Medulla oblongata (tissue), 1 donor: ENCODE measurements at regions not wholly inside any gene's neighbourhood (a gene's known extent, or its start where the extent isn't known, plus 50 kb on each side); places are given as distances from the start of the nearest gene placed in this dataset.

ENCODE experiments used
- DNase-seq: peaks from one replicate; pipeline ENCODE4 v3.0.0-alpha.2; 2015; ENCODE audit errors: extremely low spot score

GRCh38 chr3:8200996-8201395 is 300.6 kb upstream of the LMCD1 start:
- DNase-seq, result no peak

DNA sequence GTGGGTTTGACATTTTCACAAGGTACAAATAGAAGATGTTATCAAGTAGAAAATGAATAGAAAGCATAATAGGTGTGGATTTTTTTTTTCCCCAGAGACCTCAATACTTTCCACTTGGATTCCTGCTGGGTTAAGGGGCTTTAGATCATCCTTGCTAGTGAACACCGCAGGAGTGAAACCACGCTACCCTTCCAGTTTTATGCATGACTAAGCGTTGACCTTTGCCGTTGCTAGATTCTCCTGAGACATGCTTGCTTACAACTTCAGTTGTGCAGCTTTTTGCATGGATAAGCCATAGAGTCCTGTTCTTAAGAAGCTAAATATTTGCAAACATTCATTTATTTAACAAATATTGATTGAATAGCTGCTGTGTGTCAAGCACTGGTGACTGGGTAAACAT is 299.7 kb upstream of the LMCD1 start:
- no peak for DNase-seq

- DNase-seq, result no peak
These were observed 297.3 kb upstream of the LMCD1 start for GRCh38 chr3:8204331-8204730.

- DNase-seq, result no peak
These were observed 296.6 kb upstream of the LMCD1 start for GRCh38 chr3:8204853-8205650.

DNA sequence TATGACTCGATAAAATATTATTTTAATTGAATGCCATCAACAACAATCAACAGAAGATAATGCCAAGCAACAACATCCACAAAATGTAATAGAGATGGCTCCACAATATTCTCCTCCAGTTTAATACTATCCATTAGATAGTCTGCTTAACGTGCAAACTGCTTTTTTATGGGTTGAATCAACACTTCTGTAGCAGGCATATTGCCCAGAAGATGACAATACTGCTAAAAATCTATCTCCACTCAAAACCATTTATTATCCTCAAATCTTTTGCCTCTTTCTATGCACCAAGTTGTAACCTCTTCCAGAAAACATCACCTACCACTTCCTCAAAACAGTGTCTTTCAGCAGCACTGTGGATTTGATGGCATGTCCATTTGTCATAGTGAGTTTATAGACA is 295.7 kb upstream of the LMCD1 start:
- DNase-seq, result no peak

DNA sequence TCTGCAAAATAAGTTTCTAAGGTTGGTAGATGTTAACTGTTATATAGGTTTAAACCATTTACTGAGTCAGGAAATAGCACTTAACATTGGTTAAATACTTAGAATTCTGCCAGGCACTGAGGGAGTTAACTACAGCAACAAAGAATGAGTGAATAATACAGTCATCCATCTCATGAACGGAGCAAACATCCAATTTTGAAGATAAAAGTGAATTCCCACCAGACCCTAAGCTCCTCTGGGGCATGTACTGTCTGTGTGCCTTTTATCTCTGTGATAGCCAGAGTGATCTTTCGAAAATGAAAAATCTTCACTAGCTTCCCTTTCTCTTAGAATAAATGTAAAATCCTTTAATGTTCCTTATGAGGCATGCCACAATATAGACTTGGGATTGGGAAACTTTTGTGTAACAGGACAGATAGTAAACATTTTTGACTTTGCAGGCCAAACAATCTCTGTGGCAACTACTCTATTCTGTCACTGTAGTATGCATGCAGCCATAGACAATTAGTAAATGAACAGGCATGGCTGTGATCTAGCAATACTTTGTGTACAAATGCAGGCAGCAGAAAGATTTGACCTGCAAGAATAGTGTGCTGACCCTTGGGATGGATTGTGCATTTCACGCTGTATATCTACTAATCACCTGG is 294.5 kb upstream of the LMCD1 start:
- DNase-seq, result no peak

- no peak for DNase-seq
These were observed 290.7 kb upstream of the LMCD1 start for GRCh38 chr3:8210882-8211341.

DNA sequence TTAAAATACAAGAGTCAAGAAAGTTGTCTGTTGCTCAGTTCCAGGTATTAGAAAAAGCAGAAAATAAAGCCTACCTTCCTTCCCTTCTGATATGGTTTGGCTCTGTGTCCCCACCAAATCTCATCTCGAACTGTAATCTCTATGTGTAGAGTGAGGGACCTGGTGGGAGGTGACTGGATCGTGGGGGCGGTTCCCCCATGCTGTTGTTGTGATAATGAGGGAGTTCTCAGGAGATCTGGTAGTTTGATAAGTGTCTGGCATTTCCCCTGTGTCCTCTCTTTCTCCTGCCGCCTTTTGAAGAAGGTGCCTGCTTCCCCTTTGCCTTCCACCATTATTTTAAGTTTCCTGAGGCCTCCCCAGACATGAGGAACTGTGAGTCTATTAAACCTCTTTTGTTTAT is 288.8 kb upstream of the LMCD1 start:
- no peak for DNase-seq

- DNase-seq, result no peak
These were observed 288.3 kb upstream of the LMCD1 start for GRCh38 chr3:8213286-8213685.

GRCh38 chr3:8215821-8216220 is 285.8 kb upstream of the LMCD1 start:
- DNase-seq, result no peak

DNA sequence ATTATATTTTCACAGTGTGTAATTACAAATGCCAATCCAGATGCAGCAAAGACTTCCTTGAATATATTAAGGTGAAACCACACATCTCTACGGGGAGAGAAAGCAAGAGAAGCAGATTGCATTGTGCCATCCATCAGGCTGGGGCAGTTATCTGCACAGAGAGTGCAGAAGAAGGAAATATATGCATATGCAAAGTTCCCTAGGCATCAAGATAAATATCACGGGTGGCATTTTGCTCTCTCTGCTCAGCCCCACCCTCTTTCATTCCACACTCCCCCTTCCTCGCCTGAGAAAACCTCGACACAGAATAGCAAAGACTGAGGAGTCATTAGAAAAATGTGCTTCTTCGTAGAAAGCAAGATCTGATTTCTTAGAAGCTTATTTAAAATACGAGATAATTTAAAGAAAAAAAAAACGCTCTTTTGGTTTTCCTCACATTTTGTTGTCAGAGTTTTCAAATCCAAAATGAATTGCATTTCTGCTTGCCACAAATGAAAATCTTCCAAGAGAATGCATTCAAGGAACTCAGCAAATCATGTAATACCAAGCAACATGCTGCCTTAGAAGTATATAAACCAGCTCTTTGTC is 283.2 kb upstream of the LMCD1 start:
- DNase-seq, result no peak

- DNase-seq, result no peak
These were observed 281.3 kb upstream of the LMCD1 start for GRCh38 chr3:8220291-8220690.

DNA sequence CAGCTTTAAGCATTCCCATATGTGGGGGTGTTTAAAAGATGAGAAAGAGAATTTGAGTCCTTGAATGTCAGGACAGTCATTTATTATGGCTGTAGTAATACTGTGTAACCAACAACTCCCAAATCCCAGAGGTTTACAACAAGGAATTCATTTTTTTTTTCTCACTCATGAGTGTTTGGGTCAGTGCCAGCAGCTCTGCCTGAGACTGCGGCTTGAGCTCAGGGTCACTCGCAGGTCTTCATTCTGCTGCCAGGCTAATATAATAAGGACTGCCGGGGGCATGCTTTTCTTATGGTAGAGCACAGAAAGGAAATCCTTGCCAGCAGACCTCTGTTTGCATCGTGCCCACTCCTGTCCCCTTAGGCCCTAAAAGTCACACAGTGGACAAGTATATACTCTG is 277.9 kb upstream of the LMCD1 start:
- DNase-seq, result no peak

- DNase-seq, result no peak
These were observed 276.7 kb upstream of the LMCD1 start for GRCh38 chr3:8224941-8225340.

DNA sequence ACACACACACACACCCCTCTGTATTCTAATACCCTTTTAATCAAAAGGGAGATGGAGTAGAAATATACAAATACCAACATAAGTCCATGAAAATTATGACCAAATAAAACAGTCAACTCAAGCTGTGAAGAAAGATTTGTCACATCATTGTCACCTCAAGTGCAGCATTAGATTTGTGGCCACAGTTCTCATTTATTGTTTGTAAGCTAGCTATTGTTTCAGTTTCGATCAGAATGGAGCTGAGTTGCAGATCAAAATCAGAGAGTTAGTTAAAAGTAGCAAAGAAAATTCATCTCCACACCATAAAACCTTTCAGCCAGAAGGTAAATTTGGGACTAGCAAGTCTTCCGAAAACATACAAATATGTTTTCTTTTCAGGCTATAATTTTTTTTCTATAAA is 267.7 kb upstream of the LMCD1 start:
- DNase-seq, result no peak

- DNase-seq, result no peak
These were observed 265.4 kb upstream of the LMCD1 start for GRCh38 chr3:8236264-8236663.

GRCh38 chr3:8237893-8238292 is 263.7 kb upstream of the LMCD1 start:
- DNase-seq, result no peak

GRCh38 chr3:8238432-8238831 is 263.2 kb upstream of the LMCD1 start:
- DNase-seq, result no peak

- DNase-seq, result no peak
These were observed 262.5 kb upstream of the LMCD1 start for GRCh38 chr3:8239095-8239494.

DNA sequence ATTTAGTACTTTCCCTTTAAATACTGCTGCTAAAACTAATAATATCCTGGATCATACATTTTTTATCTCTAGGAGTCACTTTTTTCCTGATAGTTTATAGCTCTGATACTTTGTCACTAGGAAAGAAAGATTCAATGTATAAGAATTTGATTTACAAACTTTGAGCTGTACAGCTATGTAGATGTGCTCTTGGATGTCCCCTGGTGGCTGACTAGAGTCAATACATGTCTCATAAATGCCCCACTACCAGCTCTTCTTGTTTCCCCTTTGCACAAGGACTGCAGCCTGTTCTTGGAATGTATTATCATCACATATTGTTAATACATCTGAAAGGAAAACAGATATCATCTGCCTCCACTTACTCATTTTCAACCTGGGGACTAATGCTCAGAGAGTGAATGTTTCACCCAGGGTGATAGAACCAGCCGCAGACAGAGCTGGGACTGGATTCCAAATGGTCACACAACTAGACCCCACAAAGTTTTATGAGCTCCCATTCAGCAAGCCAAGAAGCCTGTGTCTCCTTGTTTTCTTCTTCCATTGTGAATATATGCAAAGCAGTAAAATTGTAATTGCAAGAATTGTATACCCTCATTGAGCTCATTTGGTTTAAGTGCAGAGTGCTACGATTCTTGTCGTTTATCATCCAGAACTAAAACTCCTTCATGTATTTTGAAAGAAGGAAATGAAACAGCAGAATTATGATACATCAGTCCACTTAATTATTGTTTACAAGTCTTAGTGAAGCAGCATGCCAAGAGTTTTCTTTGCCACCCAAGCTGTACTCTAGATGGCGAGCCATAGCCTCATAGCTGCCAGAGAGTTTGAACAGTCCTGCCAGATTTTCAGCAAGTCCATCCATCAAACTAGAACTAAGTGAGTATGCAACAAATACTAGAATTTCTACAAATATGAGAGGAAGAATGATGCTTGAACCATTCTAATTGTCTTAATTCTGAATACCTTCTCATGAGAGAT is 261.6 kb upstream of the LMCD1 start:
- DNase-seq, result peak; percentile 70

DNA sequence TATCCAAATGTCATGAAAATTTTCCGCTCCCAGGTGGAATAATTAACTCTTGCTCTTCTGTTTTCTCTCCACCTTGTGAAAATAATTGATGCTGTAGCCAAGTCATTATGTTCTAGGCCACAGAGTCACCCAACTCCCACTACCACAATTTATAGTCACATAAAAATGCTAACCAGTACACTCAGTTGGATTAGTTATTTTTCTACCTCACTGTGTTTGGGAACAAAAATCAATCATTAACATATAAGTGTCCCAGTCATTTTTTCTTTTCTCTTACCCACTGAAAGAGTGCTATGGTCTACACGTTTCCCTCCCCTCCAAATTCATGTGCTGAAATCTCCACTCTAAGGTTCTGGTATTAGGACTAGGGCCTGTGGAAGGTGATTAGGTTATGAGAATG is 255.6 kb upstream of the LMCD1 start:
- DNase-seq, result no peak

DNA sequence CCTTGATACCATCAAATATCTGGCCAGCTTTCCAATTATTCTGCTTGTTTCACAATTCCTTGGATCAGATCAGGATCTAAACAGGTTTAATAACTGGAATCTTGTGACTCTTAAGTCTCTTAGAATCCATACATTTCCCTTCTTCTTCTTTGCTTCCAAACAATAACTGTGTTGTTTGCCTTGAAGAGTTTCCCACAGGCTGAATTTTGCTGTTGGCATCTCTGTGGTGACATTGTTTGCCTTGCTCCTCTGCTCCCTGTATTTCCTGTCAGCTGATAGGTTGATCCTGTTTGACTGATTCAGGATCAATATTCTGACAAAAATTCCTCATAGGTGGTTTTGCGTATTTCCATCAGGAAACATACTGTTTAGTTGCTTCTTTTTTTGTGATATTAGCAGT is 248.4 kb upstream of the LMCD1 start:
- peak; percentile 17 for DNase-seq
